HG03565 (cell line): ENCODE measurements at regions not wholly inside any gene's neighbourhood (a gene's known extent, or its start where the extent isn't known, plus 50 kb on each side); places are given as distances from the start of the nearest gene placed in this dataset.
A peak's percentile ranks its signal among the peaks of the same experiment; 100 is the strongest.
"Not testable (repeated sequence)": the region's sequence is repeated elsewhere in the genome, so short reads cannot be mapped to it uniquely, and the experiment has no call there.

Experiments used
- ATAC-seq: cut with Tn5 transposase; IDR thresholded peaks from one replicate; pipeline ENCODE4 v1.9.1; 2021; ENCODE audit warnings: mild to moderate bottlenecking, moderate library complexity; ENCODE audit not compliant: unreplicated experiment

DNA sequence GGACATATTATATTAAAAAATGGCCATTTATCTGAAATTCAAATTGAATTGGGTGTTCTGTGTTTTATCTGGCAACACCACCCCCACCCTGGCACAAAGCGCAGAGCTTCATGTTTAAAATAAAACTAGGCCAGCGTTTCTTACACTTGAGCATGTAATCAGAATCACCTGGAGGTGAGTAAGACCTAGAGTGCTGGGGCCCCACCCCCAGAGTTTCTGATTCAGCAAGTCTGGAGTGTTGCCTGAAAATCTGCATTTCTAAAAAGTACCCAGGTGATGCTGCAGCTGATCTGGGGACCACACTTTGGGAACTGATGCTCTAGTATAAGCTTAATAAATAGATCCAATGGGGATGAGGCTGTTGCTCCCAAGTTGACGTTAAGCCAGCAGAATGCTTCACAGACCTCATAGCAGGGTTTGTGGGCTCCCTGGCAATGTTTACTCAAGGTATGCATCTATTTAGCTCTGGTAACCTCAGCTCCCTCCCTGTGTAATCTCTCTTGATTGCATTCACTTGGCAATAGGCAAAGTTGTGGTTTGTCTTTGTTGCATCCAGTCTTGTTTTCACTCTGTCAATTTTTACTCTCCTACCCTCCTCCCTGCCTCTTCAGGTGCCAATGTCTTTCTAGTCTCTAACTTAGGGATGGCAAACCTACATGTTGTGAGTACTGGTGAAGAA lies 99.8 kb upstream of the TEX13D start:
- ATAC-seq, result peak; percentile 73

DNA sequence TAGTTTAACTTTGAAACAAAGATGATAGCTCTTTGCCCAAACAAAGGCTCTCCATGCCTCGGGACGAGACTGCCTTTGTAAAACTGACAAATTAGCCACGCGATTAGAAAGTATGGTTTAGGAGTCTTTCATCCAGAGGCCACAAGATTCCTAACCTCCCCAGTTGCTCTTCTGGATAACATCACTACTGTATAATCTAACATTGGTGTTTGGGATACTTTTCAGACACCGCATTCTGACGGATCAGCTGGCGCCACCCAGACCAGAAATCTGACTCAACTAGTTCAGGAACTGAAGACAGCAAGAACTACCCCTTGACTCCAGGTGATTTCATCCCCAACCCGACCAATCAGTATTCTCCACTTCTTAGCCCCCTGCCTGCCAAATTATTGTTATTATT lies 98.1 kb upstream of the TEX13D start:
- ATAC-seq, result no peak

DNA sequence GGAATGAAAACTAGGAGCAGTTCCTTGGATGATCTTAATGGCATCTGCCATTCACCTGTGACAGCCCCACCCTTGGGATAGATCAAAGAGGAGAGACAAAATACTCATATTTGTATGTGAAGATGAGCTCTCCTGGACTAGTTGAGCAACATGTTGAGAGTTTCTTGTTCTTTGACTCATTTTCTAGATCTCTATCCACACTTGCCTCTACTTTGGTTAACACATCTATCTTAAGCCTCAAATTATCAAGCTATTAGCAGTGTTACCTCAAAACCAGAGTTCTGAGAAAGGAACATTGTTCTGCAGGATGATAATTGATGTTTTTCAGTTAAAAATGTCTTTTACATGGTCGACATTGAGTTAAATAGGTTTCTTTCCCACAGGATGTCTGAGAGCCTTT lies 94.2 kb upstream of the TEX13D start:
- ATAC-seq, result no peak

DNA sequence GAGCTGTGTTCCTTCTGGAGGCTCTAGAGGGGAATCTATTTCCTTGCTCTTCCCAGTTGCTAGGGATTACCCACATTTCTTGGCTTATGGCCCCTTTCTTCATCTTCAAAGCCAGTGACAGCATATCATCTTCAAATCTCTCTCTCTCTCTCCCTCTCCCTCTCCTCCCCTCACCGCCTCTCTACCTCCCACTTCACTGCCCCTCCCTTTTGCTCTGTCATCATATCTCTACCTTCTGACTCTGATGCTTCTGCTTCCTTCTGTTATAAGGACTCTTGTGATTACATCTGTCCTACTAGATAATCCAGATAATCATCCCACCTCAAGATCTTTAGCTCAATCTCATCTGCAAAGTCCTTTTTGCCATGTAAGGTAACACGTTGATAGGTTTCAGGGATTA lies 93.1 kb upstream of the TEX13D start:
- peak; percentile 18 for ATAC-seq

DNA sequence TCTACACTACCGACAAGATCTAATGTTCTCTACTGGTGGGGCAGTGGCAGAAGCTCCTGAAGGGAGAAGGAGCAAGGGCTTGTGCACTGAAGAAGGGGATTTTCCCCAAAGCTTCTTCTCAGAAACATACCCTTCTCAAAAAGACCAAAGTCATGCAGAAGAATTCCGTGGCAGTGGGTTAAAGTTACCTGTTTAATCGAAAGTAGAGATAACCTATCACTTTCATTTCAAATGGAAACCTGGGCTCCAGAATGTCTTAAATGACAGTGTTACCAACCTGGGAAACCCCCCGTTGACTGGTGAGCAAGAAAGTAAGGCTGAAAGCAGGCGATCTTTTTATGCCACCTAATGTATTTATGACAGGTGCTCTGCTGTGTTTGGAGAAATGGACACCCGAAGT lies 92.5 kb upstream of the TEX13D start:
- peak; percentile 85 for ATAC-seq

DNA sequence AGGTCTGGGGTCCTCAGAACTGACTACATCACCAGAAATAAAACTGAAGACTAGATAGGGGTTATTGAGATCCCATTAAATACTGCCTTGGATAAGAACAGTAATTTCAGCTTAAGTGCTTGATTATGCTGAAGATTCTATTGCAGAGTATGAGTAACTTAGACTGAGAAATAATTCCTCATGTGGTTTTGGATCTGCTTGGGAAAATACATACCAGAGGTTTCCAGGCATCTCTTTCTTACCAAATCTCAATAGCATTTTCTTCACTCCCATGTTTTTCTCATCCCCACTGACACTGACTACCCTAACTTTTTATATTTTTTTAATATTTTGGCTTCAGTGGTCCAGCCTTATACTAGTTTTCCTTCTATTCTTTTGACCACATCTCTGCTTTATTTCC lies 92.0 kb upstream of the TEX13D start:
- no peak for ATAC-seq

DNA sequence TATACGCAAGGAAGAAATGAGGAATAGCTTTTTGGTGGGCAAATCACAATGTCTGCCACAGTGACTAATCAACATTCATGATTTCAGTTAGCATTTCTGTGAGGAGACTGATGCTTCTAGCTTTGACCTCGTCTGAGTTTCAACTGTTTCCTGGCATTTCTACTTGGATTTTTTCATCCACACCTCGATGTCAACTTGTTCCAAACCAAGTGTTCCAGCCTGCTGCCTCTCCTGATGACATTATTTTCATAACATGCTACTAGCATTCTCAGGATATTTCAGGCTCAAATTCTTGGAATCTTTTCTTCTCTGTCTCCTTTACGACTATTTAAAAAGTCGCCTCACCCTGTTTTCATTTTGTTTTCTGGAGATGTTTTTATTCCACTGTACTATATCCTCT lies 90.3 kb upstream of the TEX13D start:
- ATAC-seq, result no peak

DNA sequence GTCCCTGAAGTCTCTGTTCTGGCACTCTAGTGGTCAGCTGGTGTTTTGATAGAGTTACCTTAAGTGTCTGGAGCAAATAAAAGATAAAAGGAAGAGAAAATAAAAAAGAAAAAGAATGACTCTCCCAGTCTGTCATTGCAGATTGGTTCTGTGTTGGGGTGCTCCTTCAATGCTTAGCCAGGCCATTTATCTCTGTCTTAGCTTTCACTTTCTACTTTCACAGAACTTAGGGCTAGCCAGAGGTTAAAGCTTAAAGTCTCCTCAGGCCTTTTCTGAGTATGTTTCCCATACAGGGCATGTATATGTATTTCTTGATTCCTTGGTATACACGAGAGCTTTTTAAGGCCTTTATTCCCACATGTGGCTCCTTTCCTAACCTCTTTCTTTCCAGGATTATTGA lies 83.1 kb upstream of the TEX13D start:
- ATAC-seq, result no peak

DNA sequence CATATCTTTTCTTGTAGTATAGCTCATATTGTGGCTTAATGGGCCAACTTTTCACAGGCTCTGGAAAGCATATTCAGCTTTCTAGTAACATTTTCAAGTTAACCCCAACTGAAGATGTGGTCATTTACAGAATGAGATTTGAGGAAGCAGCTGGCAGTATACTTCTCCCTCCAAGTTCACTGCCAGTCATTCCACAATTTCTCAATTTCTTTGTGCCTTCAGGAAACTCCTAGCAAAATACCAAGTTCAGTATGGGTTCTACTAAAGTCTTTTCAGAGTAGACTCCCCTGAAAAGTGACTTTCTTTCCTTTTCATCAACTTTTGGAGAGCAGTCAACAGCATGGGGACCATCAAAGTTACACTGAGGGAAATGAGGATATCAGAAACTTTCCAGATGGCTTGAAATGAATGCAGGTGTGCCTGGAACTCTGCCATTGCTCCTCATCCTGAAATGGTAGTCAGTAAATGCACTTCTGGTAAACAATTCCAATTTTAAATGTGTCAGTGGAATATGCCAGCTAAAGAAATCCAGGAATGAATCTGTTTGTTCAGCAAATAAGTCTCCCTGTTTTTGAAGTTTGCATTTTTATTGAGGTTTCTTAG lies 81.5 kb upstream of the TEX13D start:
- ATAC-seq, result no peak

DNA sequence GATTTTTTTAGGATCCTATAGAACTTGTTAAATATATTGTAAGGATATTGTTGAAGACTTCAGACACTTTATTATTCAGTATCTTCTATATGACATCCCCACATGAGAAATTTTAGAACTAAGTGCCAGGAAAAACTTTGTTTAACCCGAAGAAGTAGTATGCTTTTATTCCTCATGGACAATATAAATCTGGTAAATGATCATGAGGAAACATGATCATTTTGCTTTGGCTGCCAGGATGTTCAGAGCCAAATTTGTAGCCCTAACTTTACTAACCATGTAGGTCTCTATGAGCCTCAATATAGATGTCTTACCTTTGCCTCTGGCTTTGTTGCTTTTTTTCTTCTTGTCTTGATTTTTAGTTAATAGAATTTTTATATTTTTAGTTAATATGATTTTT lies 77.8 kb upstream of the TEX13D start:
- ATAC-seq, result no peak

DNA sequence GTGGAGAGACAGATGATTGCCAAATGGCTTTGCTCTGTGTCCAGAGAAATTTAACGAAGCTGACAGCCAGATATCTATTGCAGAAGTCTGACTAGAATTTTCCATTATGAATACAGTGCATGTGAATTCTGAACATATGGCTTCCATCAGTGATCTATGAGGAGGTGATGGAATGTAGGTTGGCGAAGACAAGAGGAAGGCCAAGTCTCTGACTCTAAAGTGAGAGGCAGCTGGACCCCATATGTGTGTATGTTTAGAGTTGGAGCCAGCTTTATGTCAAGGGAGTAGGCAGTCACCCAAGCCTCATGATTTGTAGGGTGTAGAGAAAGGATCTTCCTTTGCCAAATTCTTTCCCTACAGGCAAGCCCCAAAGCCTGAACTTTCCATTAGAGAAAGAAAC lies 76.2 kb upstream of the TEX13D start:
- no peak for ATAC-seq

DNA sequence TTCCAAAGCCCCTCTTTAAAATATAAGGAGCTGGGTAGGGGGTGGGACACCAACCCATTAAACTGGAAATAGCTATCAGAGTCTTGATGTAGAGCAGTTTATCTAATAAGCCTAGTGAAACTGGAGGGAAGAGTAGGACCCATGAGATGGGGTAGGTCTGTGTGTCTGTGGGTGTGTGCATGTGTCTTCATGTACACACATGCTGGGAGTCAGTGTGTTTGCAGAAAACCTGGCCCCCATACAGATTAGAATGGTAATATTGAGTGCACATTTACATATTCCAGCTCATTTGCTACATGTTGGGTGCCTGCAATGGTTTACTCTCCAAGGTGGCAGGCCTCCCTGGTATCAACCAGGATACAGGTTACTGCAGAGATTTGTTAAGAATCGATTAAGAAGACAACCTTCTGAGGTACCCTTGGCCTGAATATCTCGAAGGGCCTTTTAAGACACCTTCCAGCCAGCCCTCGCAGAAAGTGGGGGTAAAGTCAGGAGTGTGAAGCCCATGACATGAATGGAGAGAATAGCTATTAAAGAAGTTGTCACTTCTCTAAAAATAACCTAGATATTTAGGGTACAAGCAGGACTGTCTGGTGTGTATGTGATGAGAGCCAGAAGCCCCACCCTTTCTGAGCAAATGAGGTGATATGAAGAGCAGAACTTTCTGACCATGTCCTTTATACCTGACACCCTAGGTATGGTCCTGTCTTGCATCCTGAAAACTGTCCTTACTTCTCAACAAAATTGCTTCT lies 75.7 kb upstream of the TEX13D start:
- ATAC-seq, result no peak

DNA sequence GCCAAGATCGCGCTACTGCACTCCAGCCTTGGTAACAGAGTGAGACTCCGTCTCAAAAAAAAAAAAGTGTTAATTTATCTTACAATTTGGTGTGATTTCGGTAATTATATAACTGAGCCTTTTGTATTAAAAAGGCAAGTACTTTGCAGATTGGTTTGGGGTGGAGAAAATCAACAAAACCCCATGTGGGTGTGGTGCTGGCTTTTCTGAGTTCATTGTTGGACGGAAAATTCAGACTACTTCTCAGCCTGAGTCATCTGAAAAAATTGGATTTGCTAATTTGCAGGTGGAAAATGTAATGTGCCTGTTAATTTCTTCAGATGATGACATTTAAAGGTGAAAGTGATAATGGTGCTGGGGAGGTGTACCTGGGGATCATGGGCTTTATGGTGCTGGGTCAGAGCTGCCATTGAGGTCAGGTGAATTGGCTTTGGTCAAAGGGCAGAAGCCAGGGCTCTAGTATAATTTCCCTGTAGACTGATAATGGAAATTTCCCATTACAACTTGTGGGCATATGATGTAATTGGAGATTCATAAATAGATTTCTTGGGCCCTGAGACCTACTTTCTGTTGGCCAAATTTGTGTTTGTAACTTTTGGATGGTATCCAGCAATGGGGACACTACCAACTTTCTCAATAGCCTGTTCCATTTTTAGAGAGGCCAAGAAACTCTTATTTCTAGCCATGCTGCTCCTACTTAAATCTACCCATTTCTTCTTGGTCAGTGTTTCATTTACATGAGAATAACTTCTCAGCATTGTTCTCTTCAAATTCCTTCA lies 74.3 kb upstream of the TEX13D start:
- ATAC-seq, result no peak

DNA sequence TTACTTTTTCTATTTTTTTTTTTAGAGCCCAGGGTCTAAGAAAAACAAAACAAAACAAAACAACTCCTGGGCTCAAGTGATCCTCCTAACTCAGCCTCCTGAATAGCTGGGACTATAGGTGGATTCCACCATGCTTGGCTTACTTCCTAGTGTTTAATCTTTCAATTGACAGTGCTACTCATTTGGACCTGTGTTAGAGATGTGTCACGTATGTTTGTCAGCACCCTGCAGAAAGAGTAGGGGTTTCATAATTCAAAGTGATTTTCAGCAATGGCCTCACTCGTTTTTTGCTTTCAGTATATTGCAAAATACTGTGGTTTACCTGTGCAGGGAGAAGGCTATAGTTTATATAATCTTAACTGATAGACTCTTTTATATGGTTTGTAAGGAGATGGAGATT lies 71.6 kb upstream of the TEX13D start:
- ATAC-seq, result no peak

DNA sequence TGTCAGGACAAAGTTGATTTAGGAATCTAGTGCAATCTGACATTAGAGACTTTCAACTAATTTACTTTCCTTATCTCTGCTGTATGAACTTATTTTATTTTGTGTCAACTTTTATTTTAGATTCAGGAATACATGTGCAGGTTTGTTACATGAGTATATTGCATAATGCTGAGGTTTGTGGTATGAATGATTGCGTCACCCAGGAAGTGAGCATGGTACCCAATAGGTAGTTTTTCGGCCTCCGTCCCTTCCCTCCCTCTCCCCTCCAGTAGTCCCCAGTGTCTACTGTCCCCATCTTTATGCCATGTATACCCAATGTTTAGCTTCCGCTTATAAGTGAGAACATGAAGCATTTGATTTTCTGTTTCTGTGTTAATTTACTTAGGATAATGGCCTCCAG lies 68.7 kb upstream of the TEX13D start:
- ATAC-seq, result no peak

DNA sequence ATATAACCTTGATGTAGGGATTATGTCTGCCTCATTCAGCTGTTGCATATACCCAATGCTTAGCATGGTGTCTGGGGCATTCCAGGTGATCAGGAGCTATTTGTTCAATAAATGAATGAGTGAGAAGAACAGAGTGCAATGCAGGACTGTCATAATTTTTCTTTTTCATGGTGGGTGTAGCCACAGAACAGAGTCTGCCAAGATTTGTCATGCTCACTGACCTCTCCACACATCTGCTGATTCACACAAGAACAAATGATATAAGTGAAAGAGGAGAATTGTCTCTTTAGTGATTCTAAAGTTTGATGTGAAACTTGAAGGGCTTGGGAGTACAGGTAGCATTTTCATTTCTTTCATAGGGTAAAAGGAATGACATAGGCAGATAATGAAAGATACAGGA lies 64.4 kb upstream of the TEX13D start:
- ATAC-seq, result no peak

DNA sequence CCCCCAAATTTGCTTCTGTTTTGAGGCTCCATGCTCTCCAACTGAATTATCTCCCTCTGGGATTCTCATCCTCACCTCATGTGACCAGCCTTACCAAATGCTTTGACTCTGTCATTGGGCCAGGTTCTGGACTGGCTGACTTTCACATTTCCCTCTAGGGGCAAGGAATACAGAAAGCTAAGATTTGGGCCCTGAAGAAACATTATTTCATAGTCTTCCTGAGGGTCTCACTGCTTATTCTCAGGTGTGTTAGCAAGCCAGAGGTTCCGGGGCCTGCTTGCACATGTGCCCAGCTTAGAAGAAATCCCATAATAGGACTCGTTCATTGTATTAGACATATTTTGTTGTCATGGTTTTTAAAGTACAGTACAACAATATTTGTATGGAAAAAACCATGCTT lies 62.6 kb upstream of the TEX13D start:
- ATAC-seq, result no peak

DNA sequence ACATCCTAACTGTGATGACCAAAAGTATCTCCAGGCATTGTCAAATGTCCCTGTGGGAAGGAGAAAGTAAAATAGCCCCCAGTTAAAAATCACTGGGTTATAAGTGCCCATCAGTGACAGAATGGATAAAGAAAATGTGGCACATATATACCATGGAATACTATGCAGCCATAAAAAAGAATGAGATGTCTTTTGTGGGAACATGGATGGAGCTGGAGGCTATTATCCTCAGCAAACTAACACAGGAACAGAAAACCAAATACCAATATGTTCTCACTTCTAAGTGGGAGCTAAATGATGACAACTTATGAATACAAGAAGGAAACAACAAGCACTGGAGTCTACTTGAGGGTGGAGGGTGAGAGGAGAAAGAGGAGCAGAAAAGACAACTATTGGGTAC lies 60.9 kb upstream of the TEX13D start:
- not testable (repeated sequence) for ATAC-seq

DNA sequence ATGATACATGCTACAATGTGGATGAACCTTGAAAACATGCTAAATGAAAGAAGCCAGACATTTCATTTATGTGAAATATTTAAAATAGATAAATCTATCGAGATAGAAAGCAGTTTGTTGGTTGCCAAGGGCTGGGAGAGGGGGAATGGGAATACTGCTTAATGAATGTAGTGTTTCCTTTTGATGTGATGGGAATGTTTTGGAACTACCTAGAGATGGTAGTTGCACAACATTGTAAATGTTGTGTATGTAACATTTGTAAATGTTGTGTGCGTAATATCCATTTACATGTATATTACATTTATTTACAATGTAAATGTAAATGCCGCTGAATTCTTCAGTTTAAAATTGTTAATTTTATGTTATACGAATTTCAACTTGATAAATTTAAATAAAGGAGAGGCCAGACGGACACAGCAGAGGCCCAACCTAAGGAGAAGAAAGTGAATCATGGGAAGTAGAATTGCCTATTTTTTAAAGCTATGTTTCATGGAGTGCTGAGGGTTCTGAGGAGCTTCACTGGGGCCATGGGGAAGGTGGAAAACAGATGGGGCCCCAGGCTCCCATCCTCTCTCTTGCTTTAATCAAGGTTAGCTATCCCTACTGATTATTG lies 60.0 kb upstream of the TEX13D start:
- no peak for ATAC-seq

DNA sequence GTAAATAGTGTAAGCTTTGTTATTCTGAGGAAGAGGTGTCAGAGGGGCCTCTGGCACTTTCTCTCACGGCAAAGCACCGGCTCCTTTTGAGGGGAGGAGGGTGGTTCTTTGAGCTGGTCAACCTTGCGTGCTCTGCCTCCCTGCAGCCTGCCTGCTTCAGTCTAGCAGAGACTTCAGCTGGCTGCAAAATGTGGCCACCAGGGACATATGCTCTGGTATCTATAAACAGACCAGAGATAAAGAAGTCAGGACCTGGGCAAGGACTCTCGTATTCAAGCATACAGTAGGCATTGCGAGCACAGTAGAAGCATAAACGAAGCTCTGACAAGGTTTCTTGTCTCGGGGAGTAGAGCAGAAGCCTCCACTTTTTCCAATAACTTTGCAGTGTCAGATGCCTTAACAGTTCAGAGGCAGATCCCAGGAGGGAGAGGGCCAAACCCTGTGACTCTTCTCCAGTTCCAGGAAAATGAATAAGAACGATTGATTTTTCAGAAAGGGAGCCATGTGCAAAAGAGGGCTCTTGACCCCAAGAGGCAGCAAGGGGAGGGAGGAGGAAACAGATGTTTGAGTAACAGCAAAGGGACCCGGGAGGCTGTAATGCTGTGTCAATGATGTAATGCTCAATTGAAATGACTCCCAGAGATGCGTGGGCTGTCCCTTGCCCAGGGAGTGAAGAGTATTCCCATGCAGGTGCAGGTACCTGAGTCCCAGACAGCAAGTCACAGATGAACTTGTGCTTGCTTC lies 57.9 kb upstream of the TEX13D start:
- ATAC-seq, result no peak
